Breast epithelium (tissue), 4 donors: ENCODE measurements at regions not wholly inside any gene's neighbourhood (a gene's known extent, or its start where the extent isn't known, plus 50 kb on each side); places are given as distances from the start of the nearest gene placed in this dataset.

Experiments
- DNase-seq, 2 donors: peaks; one replicate each; pipeline ENCODE4 v3.0.0-alpha.2; 2019; ENCODE audit warnings: low spot score in 2 of 2
- H3K27ac ChIP-seq, 2 donors: fragments of 200-600 bp; sonication (generic) in 1 of 2; one replicate each; pipeline ENCODE4 v1.5.1; 2016 to 2019; ENCODE audit warnings: mild to moderate bottlenecking in 1 of 2
- H3K27me3 ChIP-seq, 2 donors: fragments of 200-600 bp; sonication (generic) in 1 of 2; one replicate each; pipeline versions ENCODE4 v1.5.1 to v1.6.0; 2017 to 2019; ENCODE audit warnings: control low read depth in 1 of 2, mild to moderate bottlenecking in 1 of 2
- H3K36me3 ChIP-seq: fragments of 200-600 bp; one replicate; pipeline ENCODE4 v1.5.1; 2019
- H3K4me1 ChIP-seq, 2 donors: fragments of 200-600 bp; sonication (generic); one replicate each; pipeline ENCODE4 v1.5.1; 2016 to 2019; ENCODE audit warnings: control low read depth in 1 of 2
- H3K4me3 ChIP-seq, 3 donors: fragments of 200-600 bp; sonication (generic); 1 replicate in 2 of 3; 2 replicates in 1 of 3; pipeline ENCODE4 v1.5.1; 2016 to 2019; ENCODE audit warnings: mild to moderate bottlenecking in 3 of 3, moderate library complexity in 2 of 3
- H3K9me3 ChIP-seq, 2 donors: fragments of 200-600 bp; sonication (generic) in 1 of 2; one replicate each; pipeline ENCODE4 v1.5.1; 2016 to 2019; ENCODE audit warnings: control low read depth in 1 of 2
- POLR2A ChIP-seq: fragments of 450-650 bp; IDR thresholded peaks from one replicate; pipeline ENCODE4 v1.6.1; 2016; ENCODE audit warnings: antibody characterized with exemption, mild to moderate bottlenecking, moderate library complexity
- POLR2AphosphoS5 ChIP-seq, 3 donors: sonication (generic); formaldehyde crosslinking; IDR thresholded peaks; one replicate each; pipeline ENCODE4 v1.6.1; 2017; ENCODE audit warnings: antibody characterized with exemption in 3 of 3
- intact Hi-C: fragments of 100-400 bp; cut with DNase I; formaldehyde crosslinking; loops from one replicate; pipeline ENCODE4 v1.15.1; 2023; ENCODE audit warnings: low total_unique reads
- TF ChIP-seq, protein P1 (sequence below), 3 donors: fragments of 450-650 bp; IDR thresholded peaks; one replicate each; pipeline ENCODE4 v1.5.1; 2016 to 2017; ENCODE audit warnings: antibody characterized with exemption in 3 of 3, mild to moderate bottlenecking in 3 of 3, moderate library complexity in 3 of 3

DNA sequence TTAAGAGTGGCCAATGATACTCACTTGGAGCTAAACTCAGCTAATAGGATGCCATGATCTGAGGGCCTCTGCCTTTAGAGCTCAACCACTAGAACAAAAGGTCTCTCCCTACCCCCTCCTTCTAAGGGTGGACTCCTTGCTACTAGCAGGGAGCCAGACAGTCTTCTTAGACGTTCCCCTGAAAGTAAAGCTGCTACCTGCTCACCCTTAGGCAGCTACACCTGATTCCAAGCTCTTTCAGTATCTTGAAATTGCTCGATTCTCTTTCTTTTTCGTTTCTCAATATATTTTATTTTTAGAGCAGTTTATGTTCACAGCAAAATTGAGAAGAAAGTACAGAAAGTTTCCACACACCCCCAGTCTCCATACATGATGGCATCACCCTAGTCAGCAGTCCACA is 112.6 kb upstream of the KCNJ15 start:
- Histone ChIP-seq H3K27me3 (no peaks in the 10 kb centered on the region), H3K36me3 (no peaks in the 10 kb centered on the region), H3K4me1 (no peaks in the 10 kb centered on the region), H3K9me3 (no peaks in the 10 kb centered on the region), H3K27ac (no peak overlapping the region), H3K4me3 (no peak overlapping the region)
- intact Hi-C loops: no loop called here
- DNase-seq: no peak
- TF ChIP-seq POLR2A (no peak), POLR2AphosphoS5 (IDR thresholded peaks at IDR 0.05) (no peak)
- TF ChIP-seq, protein P1, sequence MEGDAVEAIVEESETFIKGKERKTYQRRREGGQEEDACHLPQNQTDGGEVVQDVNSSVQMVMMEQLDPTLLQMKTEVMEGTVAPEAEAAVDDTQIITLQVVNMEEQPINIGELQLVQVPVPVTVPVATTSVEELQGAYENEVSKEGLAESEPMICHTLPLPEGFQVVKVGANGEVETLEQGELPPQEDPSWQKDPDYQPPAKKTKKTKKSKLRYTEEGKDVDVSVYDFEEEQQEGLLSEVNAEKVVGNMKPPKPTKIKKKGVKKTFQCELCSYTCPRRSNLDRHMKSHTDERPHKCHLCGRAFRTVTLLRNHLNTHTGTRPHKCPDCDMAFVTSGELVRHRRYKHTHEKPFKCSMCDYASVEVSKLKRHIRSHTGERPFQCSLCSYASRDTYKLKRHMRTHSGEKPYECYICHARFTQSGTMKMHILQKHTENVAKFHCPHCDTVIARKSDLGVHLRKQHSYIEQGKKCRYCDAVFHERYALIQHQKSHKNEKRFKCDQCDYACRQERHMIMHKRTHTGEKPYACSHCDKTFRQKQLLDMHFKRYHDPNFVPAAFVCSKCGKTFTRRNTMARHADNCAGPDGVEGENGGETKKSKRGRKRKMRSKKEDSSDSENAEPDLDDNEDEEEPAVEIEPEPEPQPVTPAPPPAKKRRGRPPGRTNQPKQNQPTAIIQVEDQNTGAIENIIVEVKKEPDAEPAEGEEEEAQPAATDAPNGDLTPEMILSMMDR (IDR thresholded peaks at IDR 0.05): no peak

DNA sequence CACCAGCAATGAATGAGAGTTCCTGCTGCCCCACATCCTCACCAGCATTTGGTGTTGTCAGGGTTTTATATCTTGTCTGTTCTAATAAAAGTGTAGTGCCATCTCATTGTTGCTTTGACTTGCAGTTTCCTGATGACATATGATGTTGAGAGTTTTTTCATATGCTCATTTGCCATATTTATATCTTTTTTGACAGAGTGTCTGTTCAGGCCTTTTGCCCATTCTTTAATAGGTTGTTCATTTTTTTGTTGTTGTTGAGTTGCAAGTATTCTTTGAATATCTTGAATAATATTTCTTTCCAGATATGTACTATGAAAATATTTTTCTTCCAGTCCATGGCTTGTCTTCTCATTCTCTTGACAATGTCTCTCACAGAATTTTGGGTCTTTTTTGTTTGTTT is 111.7 kb upstream of the KCNJ15 start:
- Histone ChIP-seq H3K9me3 (no peaks in the 10 kb centered on the region), H3K4me1 (no peaks in the 10 kb centered on the region), H3K27me3 (no peaks in the 10 kb centered on the region), H3K36me3 (no peaks in the 10 kb centered on the region), H3K4me3 (no peak overlapping the region), H3K27ac (no peak overlapping the region)
- TF ChIP-seq POLR2AphosphoS5 (IDR thresholded peaks at IDR 0.05) (no peak), POLR2A (no peak)
- TF ChIP-seq, protein P1 (IDR thresholded peaks at IDR 0.05): no peak
- DNase-seq: no peak
- intact Hi-C loops: no loop called here

DNA sequence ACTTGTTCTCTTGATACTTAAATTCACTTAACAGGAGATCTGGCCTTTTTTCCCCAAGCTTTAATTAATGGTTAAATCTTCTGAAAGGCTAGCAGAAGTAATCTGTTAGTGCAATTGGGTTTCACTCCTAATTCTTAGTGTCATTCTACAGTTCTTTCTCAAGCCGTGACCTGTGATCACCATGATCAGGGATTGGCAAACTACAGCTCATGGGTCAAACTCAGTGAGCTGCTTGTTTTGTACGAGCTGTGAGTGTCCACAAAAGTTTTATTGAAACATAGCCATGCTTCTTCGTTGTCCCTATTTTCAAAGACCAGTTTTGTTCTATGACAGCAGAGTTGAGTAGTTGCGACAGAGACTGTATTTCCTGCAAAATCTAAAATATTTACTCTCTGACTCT is 109.4 kb upstream of the KCNJ15 start:
- DNase-seq: no peak
- Histone ChIP-seq H3K9me3 (no peaks in the 10 kb centered on the region), H3K27me3 (peaks cover 0 to 5% of the 10 kb centered on the region in 2 donors), H3K4me3 (no peak overlapping the region), H3K4me1 (no peaks in the 10 kb centered on the region), H3K36me3 (no peaks in the 10 kb centered on the region), H3K27ac (no peak overlapping the region)
- TF ChIP-seq POLR2A: no peak
- TF ChIP-seq, protein P1 (IDR thresholded peaks at IDR 0.05): no peak
- no peak for TF ChIP-seq POLR2AphosphoS5 (IDR thresholded peaks at IDR 0.05)
- intact Hi-C loops: no loop called here

GRCh38 chr21:38148046-38148445 is 108.7 kb upstream of the KCNJ15 start:
- intact Hi-C loops: no loop called here
- TF ChIP-seq POLR2AphosphoS5 (IDR thresholded peaks at IDR 0.05) (no peak), POLR2A (no peak)
- TF ChIP-seq, protein P1 (IDR thresholded peaks at IDR 0.05): no peak
- Histone ChIP-seq H3K36me3 (no peaks in the 10 kb centered on the region), H3K9me3 (no peaks in the 10 kb centered on the region), H3K27ac (no peak overlapping the region), H3K4me1 (no peaks in the 10 kb centered on the region), H3K27me3 (peaks cover 0 to 5% of the 10 kb centered on the region in 2 donors), H3K4me3 (no peak overlapping the region)
- no peak for DNase-seq

GRCh38 chr21:38151021-38151645 is 105.7 kb upstream of the KCNJ15 start:
- peaks cover 0 to 5% of the 10 kb centered on the region in 2 donors for H3K27me3 ChIP-seq
- no peak overlapping the region for H3K27ac ChIP-seq
- H3K4me1 ChIP-seq: no peaks in the 10 kb centered on the region
- H3K9me3 ChIP-seq: no peaks in the 10 kb centered on the region
- H3K36me3 ChIP-seq: no peaks in the 10 kb centered on the region
- intact Hi-C loops: no loop called here
- no peak overlapping the region for H3K4me3 ChIP-seq
- TF ChIP-seq POLR2A (no peak), POLR2AphosphoS5 (IDR thresholded peaks at IDR 0.05) (no peak)
- TF ChIP-seq, protein P1 (IDR thresholded peaks at IDR 0.05): no peak
- no peak for DNase-seq
